Right lobe of liver (tissue), 4 donors: ENCODE measurements at regions not wholly inside any gene's neighbourhood (a gene's known extent, or its start where the extent isn't known, plus 50 kb on each side); places are given as distances from the start of the nearest gene placed in this dataset.

Experiments
- CTCF ChIP-seq, 4 donors: fragments of 200-600 bp in 3 of 4; fragments of 450-650 bp in 1 of 4; IDR thresholded peaks; one replicate each; pipeline versions ENCODE4 v1.5.1 to v1.8.0; 2016 to 2022; ENCODE audit warnings: antibody characterized with exemption in 4 of 4, mild to moderate bottlenecking in 2 of 4
- POLR2A ChIP-seq: fragments of 450-650 bp; IDR thresholded peaks from one replicate; pipeline ENCODE4 v1.6.1; 2017; ENCODE audit warnings: antibody characterized with exemption, mild to moderate bottlenecking
- donor health status: DM: no; HTN: no; CAD: no.
- donor health status: DM: no; HTN: no; CAD: no.
- donor health status: DM: no; HTN: yes; CAD: no.

GRCh38 chr22:27239520-27239919, 562.0 kb downstream of the MN1 start:
- TF ChIP-seq CTCF (IDR thresholded peaks at IDR 0.05) (no peak), POLR2A (no peak)
